GM21576 (cell line): ENCODE measurements at regions not wholly inside any gene's neighbourhood (a gene's known extent, or its start where the extent isn't known, plus 50 kb on each side); places are given as distances from the start of the nearest gene placed in this dataset.

ENCODE experiments used
- ATAC-seq: cut with Tn5 transposase; IDR thresholded peaks from one replicate; pipeline ENCODE4 v1.9.1; 2021; ENCODE audit warnings: mild to moderate bottlenecking, moderate library complexity; ENCODE audit not compliant: unreplicated experiment

- no peak for ATAC-seq
Observed at GRCh38 chr3:135849827-135850226, 115.7 kb upstream of the PPP2R3A start.

GRCh38 chr3:135851201-135852081, 114.1 kb upstream of the PPP2R3A start:
- ATAC-seq, result no peak

GRCh38 chr3:135853981-135854380, 111.5 kb upstream of the PPP2R3A start:
- no peak for ATAC-seq

GRCh38 chr3:135860761-135861160, 104.8 kb upstream of the PPP2R3A start:
- no peak for ATAC-seq

- ATAC-seq, result no peak
Observed at GRCh38 chr3:135862361-135862760, 103.2 kb upstream of the PPP2R3A start.

- no peak for ATAC-seq
Observed at GRCh38 chr3:135864060-135864459, 101.5 kb upstream of the PPP2R3A start.

- no peak for ATAC-seq
Observed at GRCh38 chr3:135865085-135865484, 100.4 kb upstream of the PPP2R3A start.

GRCh38 chr3:135865553-135865952, 100.0 kb upstream of the PPP2R3A start:
- no peak for ATAC-seq

- no peak for ATAC-seq
Observed at GRCh38 chr3:135867911-135868310, 97.6 kb upstream of the PPP2R3A start.

- no peak for ATAC-seq
Observed at GRCh38 chr3:135868801-135869200, 96.7 kb upstream of the PPP2R3A start.

- ATAC-seq, result no peak
Observed at GRCh38 chr3:135869439-135870105, 96.0 kb upstream of the PPP2R3A start.

- ATAC-seq, result no peak
Observed at GRCh38 chr3:135871311-135871710, 94.2 kb upstream of the PPP2R3A start.

- ATAC-seq, result no peak
Observed at GRCh38 chr3:135874035-135874434, 91.5 kb upstream of the PPP2R3A start.

GRCh38 chr3:135878501-135878900, 87.0 kb upstream of the PPP2R3A start:
- ATAC-seq, result no peak

- no peak for ATAC-seq
Observed at GRCh38 chr3:135885885-135886284, 79.6 kb upstream of the PPP2R3A start.

GRCh38 chr3:135887220-135887619, 78.3 kb upstream of the PPP2R3A start:
- no peak for ATAC-seq

GRCh38 chr3:135889443-135889842, 76.1 kb upstream of the PPP2R3A start:
- no peak for ATAC-seq

GRCh38 chr3:135891121-135891520, 74.4 kb upstream of the PPP2R3A start:
- ATAC-seq, result no peak

- no peak for ATAC-seq
Observed at GRCh38 chr3:135895106-135895733, 70.3 kb upstream of the PPP2R3A start.

- no peak for ATAC-seq
Observed at GRCh38 chr3:135895734-135896121, 69.8 kb upstream of the PPP2R3A start.

- ATAC-seq, result no peak
Observed at GRCh38 chr3:135896613-135897012, 68.9 kb upstream of the PPP2R3A start.

- no peak for ATAC-seq
Observed at GRCh38 chr3:135897715-135898114, 67.8 kb upstream of the PPP2R3A start.
